ENCODE measurements at regions not wholly inside any gene's neighbourhood (a gene's known extent, or its start where the extent isn't known, plus 50 kb on each side); places are given as distances from the start of the nearest gene placed in this dataset.

DNA sequence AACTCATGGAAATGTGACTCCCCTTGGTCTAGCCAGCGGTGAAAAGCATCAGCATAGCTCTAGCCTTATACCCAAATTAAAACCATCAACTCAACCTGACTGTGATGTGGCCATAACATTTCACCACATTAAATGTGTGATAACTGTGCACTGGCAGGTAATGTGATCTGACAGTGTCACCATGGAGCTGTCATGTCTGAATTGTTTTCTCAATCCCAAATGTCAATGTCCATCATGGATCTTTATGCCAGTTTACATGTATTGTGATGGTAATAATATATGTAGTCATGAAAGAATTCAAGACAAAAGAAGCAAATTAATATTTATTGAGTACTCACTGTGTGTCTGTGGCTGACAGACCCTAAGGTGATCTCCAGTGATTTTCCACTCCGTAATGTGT is 213.4 kb upstream of the EOMES start:
- TF ChIP-seq, protein P1, sequence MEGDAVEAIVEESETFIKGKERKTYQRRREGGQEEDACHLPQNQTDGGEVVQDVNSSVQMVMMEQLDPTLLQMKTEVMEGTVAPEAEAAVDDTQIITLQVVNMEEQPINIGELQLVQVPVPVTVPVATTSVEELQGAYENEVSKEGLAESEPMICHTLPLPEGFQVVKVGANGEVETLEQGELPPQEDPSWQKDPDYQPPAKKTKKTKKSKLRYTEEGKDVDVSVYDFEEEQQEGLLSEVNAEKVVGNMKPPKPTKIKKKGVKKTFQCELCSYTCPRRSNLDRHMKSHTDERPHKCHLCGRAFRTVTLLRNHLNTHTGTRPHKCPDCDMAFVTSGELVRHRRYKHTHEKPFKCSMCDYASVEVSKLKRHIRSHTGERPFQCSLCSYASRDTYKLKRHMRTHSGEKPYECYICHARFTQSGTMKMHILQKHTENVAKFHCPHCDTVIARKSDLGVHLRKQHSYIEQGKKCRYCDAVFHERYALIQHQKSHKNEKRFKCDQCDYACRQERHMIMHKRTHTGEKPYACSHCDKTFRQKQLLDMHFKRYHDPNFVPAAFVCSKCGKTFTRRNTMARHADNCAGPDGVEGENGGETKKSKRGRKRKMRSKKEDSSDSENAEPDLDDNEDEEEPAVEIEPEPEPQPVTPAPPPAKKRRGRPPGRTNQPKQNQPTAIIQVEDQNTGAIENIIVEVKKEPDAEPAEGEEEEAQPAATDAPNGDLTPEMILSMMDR (IDR thresholded peaks at IDR 0.05 in 4 of 5, conservative IDR thresholded peaks at IDR 0.05 in 1 of 5): no peak
- no peak for TF ChIP-seq POLR2A (IDR thresholded peaks at IDR 0.05)

Data from gastrocnemius medialis (tissue), 4 donors.